ENCODE measurements at regions not wholly inside any gene's neighbourhood (a gene's known extent, or its start where the extent isn't known, plus 50 kb on each side); places are given as distances from the start of the nearest gene placed in this dataset.
A peak's percentile ranks its signal among the peaks of the same experiment; 100 is the strongest.

DNA sequence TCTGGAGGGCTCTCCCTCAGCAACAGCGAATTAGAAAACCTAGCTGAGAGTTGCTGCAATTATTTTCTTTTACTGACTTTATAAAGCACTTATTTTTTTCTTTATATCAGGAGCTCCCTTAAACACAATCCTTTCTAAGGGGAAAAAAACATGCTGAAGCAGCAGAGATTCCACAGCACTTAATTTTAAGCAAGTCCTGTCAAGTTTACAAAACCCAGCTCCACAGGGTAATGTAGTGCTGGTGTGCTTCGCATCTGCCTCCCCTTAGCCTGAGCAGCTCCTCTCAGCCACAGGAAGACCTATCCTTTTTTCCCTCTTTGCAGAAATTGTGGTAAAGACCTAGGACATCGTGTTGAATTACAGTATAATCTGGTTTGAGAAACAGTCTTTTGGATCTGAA, 208.1 kb upstream of the SYNDIG1 start:
- DNase-seq (ENCODE audit: low read depth), result no peak

DNA sequence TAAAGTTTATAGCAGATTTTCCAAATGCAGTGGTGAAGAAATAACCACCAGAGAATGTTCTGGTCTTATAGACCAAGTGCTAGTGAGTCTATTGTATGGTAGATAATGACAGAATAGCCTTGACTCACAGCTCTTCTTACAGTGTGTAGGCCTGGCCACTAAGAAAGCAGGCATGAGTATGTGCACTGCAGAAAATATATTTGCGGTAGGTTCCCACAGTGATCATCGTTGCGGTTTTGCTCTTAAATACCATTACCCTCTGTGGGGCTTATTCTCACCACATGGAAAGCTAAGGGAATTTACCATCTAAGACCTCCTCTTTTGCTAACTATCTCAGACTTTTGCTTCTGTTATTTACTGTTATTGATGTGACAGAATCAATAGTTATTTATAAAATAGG, 212.3 kb upstream of the SYNDIG1 start:
- no peak for DNase-seq (ENCODE audit: low read depth)

DNA sequence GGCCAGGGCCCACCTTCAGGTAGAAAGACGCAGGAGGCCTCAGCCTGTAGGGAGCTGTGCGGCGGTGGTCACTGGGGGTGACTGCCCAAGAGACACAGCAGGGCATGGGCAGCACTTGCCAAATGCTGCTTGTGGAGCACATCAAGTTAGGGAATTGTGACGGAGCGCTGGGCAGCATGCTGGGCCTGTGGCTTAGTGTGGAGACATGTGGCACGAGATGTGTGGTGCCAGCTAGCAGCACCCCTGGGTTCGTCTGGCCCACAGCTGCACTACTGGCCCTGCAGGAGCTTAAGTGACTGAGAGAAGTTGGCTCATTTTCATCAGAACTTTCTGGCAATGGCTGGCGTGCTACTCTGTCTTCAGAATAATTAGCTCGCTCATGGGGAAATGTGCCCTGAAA, 213.1 kb upstream of the SYNDIG1 start:
- DNase-seq (ENCODE audit: low read depth), result no peak

DNA sequence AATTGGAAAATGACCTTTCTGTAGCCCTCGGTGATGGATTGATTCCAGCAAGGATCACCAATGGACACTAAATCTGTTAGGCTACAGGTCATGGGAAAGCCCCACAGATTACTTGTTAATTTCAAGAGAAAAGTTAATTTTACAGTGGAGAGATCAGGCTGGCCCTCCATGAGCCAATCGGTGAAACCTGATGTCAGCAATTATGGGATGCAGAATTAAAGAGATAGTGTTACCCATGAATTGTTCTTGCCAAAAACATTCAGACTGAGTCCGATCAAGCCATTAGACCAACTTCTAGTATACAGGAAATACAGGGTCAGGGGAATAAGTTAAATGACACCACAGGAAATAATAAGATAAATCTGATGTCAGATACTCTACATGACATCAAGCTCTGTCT, 214.9 kb upstream of the SYNDIG1 start:
- DNase-seq (ENCODE audit: low read depth), result no peak

DNA sequence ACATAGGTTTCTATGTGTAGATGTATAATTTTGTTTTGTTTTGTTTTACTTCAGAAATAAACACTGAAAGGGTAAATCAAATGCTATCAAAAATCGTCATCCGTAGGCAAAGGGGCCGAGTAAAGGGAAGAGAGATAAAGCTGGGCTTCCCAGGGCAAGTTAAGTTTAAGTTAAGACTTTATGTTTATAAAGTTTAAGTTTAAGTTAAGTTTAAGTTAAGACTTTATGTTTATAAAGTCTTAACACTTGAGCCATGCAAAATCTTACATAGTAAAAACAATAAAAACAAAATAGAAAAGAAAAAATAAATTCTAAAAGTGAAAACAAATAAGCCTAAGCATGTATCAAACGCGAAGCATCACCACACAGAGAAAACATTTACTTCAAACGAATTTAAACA, 216.1 kb upstream of the SYNDIG1 start:
- no peak for DNase-seq (ENCODE audit: low read depth)

DNA sequence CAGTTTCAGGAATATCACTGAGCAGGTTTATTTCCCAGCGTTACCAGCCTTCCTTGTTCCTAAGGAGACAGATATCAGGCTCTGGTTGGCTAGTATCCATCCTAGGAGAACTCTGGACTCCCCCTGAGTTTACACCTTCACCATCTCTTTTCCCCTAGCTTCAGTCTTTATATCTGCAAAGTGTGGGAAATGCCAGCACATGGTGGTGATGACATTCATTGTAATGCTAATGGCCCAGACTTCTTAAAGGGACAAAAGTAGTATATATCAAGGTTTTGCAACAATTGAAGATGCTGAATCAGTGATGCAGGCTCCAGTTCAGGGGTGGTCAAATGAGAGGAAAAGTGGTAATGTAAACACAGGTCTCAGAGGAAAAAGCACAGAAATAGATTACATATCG, 224.3 kb upstream of the SYNDIG1 start:
- DNase-seq (ENCODE audit: low read depth), result no peak

DNA sequence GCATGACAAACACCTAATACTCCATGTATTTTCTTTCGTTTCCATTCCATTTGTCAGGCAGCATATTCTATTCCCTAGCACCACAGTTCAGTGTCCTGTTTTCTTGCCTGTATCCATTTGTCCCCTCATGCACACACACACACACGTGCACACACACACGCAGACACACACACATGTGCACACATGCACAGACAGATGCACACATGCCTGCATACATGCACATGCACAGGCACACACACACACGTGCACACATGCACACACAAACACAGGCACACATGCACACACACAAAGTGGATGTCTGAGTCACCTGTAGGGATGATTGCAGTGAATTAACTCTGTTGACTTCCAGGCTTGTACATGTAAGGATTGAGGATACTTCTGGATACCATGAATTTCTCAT, 226.7 kb upstream of the SYNDIG1 start:
- DNase-seq (ENCODE audit: low read depth), result no peak

DNA sequence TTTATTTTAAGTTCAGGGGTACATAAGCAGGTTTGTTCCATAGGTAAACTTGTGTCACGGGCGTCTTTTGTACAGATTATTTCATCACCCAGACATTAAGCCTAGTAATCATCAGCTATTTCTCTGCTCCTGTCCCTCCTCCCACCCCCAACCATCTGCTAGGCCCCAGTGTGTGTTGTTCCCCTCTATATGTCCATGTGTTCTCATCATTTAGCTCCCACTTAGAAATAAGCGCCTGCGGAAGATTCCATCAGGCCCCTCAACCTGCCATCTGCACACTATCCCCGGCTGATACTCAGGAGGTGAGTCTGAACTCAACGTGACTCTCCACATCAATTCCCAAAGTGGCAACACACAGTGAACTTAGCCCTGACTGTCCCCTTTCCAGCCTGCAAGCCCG, 228.0 kb upstream of the SYNDIG1 start:
- no peak for DNase-seq (ENCODE audit: low read depth)

DNA sequence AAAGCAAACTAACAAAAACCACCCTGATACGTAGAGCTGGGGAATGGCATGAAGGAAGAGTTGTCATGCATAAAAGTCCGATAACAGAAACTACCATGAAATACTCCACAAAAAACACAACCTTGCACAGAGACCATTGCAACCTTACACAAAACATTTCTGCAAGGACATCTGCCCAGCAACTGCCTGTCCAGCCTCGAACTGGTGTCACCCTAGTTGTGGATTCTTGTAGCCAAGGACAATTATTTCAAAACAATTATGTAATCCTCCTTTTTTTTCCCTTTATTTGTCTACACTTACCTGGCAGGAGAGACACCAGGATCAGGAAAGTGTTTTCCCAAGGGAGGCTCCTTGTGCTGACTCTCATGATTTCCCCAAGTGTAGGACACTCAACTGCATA, 232.5 kb upstream of the SYNDIG1 start:
- no peak for DNase-seq (ENCODE audit: low read depth)

DNA sequence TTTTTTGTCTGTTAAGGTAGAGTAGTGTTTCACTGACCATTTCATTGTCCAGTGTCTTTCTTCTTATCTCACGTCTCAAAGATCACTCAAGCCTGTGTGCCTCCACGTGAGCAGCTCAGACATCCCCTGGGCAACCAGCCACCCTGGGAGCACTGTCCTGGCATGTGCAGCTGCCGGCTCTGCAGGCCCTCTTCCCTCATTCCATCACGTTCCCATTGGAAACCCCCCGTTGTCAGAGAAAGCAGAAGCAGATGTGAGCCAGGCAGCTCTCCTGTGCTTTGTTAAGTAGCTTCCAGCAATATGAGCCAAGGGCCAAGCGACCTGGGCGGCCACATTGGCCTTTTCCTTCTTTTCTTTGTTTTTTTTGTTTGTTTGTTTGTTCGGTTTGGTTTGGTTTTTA, 233.2 kb upstream of the SYNDIG1 start:
- no peak for DNase-seq (ENCODE audit: low read depth)

DNA sequence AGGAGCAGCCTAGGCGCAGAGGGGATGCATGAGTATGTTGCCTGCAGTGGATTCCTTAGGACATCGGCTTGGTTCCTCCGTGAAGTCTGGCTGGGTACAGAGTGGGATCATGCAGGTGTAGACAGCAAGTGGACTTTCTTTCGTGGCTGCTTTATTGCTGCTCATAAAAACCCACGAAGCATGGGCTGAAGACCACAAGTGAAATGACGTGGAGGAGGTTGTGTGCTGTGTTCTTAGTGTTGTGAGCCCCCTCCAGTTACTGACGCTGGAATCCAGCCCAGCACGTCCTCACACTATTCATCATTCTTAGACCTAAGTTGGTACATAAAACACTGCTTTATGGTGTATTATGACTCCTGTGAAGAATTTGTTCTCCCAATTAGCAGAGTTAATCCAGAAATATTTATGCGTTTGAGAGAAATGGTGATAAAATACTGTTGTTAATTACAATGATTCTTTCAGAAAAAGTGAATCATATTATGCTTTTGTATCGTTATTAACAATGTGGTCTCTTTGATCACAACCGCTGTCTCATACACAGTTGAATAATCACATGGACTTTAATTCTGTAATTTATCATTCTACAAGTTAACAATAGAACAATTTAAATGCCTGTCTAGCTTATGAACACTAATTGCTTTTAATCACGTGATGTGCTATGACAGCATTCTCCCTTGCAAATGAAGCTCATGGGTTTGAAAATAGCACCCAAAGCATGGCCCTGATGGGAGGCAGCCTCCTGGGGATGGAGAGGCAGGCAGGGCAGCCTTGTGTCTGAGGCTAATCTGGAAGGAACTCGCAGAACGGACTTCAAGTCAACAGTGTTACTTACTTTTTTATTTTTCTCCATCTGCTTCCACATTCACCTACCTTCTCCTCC, 233.9 kb upstream of the SYNDIG1 start:
- DNase-seq (ENCODE audit: low read depth), result no peak

DNA sequence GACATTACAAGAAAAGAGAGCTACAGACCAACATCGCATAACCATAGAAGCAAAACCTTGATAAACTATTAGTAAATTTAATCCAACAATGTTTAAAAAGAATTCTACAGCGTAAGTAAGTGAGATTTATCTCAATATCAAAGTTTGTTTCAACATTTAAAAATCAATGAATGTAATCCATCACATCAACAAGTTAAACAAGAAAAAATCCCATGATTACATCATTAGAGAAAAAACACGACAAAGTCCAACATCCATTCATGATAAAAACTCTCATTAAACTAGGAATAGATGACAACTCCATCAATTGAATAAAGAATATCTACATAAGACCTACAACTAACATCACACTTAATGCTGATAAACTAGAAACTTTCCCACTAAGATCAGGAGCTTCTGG, 239.0 kb upstream of the GGTLC1 start:
- no peak for DNase-seq (ENCODE audit: low read depth)

DNA sequence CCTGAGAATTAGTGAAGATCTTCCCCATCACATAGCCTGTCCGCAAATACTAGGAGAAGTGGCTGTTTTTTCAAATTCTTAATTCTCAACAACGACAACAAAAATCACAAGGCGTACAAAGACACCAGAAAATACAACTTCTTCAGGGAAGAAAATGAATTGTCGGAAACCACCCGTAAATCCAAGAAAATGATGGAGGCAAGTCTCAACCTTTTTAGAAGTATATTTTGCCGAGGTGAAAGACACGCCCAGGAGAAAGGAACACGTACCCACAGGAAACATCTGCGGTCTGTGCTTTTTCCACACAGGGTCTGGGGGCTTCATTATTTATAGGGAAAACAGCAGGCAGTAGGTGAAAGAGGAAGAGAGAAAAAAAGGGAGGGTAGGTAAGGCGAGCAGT, 223.9 kb upstream of the GGTLC1 start:
- no peak for DNase-seq (ENCODE audit: low read depth)

DNA sequence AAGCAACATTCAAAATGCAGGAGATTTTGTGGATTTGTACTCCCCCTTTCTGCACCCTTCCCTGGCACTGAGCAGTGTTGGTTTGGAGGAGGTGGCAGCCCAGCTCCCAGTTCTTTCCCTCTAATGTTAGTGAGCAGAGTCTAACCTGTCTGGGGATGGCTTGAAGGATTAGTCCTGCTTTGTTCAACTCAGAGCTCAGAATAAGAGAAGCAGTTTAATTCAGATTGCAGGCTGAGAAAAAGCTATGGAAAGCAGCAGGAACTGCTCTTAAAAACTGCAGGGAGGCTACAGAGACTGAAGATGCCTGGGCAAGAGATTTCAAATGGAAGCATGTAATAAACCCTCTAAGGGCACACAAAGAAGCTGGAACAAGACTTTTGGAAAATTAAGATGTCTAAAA, 223.4 kb upstream of the GGTLC1 start:
- DNase-seq (ENCODE audit: low read depth), result no peak

DNA sequence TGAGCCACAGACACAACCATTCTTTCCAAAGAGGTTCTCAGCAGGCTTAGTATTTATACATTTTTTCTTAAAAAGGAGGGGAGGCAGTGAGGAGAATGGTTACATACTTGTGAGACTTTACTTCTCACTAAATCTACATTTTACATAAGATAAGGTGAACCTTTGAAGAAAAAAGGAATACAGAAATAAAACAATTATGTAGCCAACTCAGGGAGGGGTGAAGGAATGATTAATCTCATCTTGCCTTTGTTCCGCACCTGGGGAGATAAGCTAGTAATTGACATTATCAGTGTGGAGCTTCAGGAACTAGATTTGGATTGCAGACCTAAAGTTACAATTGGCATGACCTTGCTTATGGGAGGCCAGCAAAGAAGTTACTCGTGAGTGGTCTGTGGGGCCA, 221.8 kb upstream of the GGTLC1 start:
- no peak for DNase-seq (ENCODE audit: low read depth)

DNA sequence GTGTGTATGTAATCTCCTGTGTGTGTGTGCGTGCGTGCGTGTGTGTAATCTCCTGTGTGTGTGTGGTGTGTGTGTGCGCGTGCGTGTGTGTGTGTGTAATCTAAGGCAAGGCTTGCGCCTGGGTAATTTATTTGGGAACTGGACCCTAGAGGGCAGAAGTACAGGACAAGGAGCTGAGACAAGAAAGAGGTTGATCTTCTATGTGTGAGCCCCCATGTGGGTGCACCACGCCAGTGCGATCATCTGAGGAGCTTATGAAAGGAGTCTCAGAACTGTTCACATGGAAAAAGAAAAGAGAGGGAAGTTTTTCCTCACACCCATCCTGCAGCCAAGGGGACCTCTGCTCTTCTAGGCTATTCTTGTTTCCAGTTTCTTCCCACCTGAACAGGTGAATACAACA, 220.1 kb upstream of the GGTLC1 start:
- DNase-seq (ENCODE audit: low read depth), result no peak

DNA sequence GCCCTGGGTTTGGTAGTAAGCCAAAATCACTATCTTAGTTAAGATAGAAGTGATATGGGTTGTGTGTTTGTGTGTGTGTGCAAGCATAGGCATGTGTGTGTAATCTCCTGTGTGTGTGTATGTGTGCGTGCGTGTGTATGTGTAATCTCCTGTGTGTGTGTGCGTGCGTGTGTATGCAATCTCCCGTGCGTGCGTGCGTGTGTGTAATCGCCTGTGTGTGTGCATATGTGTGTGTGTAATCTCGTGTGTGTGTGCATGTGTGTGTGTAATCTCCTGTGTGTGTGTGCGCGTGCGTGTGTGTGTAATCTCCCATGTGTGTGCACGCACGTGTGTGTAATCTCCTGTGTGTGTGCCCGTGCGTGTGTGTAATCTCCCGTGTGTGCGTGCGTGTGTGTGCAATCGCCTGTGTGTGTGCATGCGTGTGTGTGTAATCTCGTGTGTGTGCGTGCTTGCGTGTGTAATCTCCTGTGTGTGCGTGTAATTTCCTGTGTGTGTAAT, 219.3 kb upstream of the GGTLC1 start:
- DNase-seq (ENCODE audit: low read depth), result no peak

DNA sequence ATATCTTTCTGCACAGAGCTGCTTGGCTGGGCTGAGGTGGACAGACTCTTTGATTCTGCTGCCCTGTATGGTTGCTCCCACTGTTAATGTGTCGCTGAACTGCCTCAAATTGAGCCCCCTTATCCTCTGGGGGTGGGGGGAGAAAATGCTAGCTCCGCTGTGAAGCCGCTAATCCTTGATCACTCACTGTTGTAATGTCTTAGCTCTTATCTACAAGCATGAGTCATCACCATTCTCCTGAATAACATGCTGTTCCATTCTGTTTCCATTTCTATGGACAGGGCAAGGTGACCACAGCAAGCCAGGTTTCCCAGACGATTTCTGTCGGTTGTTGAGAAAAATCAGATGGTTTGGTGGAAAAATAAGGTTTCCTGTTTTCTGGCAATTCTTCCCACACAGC, 218.4 kb upstream of the GGTLC1 start:
- peak; percentile 36 for DNase-seq (ENCODE audit: low read depth)

DNA sequence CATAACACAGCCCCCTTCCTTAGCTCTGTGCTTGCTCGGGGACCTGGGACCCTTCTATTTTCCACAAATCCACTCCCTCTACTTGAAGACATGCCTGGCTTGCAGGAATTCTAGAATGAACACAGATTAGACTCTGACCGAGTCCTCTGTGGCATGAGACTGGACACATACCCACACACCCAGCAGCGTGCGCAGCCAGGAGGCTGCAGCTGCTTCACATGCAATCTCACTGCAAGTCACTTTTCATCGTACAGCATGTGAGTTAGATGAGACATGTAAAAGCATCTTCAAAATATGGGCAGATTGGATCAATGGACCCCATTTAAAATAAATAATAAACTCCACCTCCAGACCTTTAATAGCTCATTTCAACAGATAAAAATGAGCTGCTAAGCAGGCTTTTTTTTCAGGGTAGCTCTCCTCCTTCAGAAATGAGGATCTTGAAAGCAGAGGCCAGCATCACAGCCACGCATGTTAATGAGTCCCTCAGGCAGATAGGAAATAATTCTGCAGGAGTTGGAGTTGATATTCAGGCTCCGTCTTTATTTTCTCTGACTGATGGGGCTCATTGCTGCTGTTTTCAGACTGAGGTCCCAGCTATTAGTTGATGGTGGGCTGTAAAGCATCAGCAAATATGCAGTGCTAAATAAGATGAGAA, 215.1 kb upstream of the GGTLC1 start:
- no peak for DNase-seq (ENCODE audit: low read depth)

DNA sequence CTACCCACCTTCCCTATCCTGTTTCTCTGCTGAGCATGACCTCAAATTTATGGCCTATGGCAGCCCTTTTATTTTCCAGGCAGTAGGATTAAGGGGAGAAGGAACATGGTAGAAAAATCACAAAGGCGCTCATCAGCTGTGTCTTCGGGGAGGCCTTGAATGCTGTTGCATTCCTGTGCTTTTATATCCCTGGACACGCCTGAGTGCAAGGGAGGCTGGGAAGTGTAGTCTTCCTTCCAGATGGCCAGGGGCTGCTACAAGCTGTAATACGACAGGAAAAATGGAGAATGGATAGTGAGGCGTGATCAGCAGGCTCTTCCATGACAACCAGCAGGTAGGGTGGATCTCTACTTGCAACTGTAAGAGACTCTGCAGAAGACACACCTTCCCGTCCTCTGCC, 210.9 kb upstream of the GGTLC1 start:
- no peak for DNase-seq (ENCODE audit: low read depth)

DNA sequence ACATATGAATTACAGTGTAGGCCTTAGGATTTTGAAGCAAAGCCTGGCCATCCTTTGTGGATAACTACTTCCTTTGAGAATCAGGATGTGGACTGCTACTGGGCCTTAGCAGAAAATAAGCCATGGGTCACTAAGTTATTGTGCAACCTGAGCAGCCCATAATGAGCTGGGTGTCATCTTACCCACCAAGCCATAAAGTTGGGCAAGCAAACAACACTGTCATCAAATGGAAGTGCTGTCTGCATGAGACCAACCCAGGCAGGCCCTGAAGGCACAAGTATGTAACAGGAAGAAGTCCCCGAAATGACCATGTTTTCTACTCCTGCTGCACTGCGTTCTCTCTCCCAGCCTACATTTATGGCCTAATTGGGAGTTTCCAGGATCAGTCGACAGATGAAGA, 205.6 kb upstream of the GGTLC1 start:
- no peak for DNase-seq (ENCODE audit: low read depth)

DNA sequence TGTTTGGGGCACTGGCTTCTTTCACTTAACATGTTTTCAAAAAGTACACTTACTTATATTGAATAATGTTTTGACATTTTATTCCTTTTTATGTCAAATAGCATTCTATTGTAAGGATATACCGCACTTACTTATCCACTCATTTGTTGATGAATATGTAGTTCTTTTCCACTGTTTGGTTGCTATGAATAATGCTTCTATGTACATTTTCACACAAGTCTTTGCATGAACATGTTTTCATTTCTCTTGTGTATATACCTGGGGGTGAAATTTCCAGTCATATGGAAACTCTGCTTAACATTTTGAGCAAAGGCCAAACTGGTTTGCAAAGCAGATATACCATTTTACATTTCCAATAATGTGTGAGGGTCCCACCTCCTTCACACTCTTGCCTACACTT, 202.3 kb upstream of the GGTLC1 start:
- no peak for DNase-seq (ENCODE audit: low read depth)

DNA sequence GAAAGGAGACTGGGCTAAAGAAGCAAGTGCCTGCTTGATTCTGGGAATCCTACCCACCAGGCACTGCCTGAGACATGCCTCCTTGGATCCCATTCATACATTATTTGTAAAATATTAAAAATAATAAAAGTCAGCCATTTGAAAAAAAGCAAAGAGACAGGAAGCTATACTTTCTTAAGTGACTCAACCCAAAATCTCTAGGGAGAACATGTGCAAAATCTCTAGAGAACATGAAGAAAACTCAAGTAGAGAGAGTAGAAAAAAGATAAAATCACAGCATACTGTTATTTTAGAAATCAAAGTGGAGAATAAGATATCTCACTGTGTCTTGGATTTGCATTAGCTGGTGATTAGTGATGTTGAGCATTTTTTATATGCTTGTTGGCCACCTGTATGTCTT, 197.2 kb upstream of the GGTLC1 start:
- DNase-seq (ENCODE audit: low read depth), result no peak

DNA sequence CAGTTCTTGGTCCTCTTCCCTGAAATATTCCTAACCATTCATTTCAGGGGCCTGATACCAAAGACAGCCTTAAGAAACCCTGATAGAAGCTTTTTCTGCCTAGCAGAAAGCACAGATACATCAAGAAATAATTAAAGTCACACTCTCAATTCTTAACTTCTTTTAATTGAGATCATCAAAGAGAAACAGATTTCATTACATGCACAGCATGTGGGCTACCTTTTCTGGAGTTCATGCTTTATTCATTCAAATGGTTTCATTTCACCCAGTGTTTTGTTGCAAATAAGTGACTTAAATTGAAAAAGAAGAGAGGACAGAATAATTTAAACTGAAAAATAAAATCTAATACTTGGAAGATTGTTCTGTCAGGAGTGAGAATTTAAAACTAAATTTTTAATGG, 192.6 kb upstream of the GGTLC1 start:
- DNase-seq (ENCODE audit: low read depth), result no peak
